Stimulated activated CD4-positive, alpha-beta T cell treated with anti-CD3 and anti-CD28 coated beads, Interleukin-4, amount 100 ng/mL, for 48 hours (primary cell): ENCODE measurements at regions not wholly inside any gene's neighbourhood (a gene's known extent, or its start where the extent isn't known, plus 50 kb on each side); places are given as distances from the start of the nearest gene placed in this dataset.

Experiments used
- DNase-seq, 2 donors: peaks; one replicate each; pipeline ENCODE4 v3.0.0-alpha.2; 2020; ENCODE audit warnings: low read depth in 2 of 2

GRCh38 chr20:39876976-39877635 is 811.9 kb downstream of the MAFB start:
- DNase-seq: no peak

DNA sequence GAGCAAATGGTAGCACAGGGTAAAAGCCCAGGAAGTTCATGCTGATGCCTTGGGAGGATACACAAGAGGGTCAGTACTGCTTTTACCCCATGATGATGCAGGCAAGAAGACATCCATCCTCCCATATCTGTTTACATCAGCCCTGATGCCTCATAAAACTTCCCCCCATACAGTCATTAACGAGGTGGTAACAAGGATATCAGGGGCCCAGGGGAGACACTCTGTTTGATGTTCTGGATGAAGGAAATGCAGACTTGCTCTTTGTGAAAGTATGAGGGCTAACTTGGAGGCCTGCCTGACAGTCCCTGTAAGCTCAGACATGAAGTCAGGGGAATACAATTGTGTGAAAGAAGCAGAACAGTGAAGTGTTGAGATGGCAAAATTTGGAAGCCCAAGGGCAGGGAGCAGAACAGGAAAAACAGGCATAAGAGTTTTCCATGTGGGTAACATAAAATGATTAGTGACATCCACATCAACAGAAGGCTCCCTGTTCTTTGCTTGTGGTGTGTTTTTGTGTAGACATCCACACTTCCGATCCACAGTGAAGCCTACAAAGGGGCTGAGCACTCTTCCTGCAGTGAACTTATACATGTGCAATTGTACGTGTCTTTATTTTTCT is 813.4 kb downstream of the MAFB start:
- no peak for DNase-seq

DNA sequence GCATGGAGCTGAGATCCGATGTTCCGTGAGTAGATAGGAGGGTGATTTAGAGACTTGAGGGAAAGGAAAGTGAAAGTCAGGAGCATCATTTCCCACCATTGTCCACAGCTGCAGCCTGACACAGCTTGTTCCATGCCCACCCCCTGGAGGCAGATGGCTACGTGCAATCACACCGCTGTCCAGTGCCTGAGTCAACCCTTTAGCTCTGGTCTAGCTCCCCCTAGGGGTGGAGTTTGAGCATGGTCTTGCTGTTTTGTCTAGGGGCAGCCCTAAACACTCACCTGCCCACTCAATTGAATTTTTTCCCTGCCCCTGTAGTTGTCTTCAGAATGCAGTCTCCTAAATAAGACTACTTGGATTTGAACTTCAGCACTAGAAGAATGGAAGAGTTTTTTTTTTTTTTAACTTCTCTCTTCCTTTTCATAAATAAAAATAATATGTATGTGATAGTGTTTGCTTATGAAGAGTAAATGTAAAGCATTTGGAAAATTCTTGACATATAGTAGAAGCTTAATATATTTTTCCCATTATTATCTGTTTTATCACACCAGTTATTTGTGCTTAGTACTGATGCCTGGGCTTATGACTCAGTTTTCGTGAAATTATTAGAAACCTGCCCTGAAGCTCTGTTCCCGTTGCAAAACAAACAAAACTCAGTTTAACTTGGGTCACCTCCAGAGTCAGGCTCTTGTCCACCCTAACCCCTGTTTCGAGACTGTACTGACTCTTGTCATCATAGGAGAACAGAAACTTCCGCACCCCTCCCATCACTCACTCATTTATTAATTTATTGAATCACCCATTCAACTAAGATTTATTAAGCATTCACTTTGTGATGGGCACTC is 814.8 kb downstream of the MAFB start:
- DNase-seq: peak in 1 of 2 donors; percentile 24

- no peak for DNase-seq
These were observed 815.8 kb downstream of the MAFB start for GRCh38 chr20:39873286-39873685.

GRCh38 chr20:39871013-39871412 is 818.0 kb downstream of the MAFB start:
- DNase-seq: no peak

- DNase-seq: no peak
These were observed 823.6 kb downstream of the MAFB start for GRCh38 chr20:39865446-39865845.

DNA sequence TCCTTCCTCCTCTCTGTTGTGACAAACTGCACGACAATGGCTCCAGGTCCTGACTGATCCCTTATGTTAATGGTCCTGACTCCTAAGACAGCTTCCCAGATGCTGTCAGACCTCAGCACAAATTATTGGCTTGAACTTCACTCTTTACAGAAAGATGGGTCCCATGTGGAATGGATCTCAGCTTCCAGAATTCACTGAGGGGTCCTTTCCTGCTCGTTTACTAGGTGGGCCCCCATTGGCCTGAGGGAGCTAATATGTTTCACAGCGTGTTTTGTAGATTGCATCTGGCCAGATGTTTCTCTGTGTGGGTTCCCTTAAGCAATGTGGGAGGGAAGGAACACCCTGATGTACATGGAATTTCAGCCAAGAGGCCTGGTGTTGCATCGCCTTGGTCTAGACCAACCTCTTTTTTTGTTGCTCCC is 826.6 kb downstream of the MAFB start:
- DNase-seq: no peak

- no peak for DNase-seq
These were observed 827.7 kb downstream of the MAFB start for GRCh38 chr20:39861381-39861780.

DNA sequence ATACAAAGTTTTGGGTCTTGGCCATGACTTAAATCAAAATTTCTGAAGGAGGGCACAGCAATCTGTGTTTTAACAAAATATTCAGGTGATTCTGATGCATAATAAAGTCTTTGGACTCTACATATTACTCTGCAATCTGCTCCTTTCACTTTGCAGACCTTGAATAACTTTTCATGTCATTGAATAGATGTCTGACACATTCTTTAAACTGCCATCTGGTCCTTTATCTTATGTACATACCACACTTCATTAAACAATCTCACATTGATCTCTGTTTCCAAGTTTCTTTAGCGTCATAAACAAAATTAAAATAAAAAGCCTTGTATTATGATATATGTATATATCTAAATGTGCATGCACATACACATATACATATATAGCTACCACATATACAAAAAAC is 831.2 kb downstream of the MAFB start:
- no peak for DNase-seq

GRCh38 chr20:39857187-39857586 is 831.8 kb downstream of the MAFB start:
- no peak for DNase-seq

DNA sequence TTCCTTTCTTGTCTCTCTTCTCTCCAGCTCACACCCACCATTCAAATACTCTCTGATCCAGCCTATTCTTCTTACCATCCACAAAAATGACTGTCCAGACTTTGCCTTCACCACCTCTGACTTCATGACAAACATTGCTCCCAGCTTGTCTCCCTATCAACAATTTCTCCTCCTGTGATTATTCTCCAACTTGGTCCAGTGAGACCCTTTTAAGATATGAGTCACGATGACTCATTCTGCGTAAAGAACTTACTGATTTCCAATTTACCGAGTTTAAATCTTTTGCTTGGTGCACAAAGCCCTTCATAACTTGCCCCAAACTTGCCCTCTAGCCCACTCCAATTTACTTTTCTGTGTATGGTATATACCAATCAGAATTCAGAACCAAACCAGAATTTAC is 833.2 kb downstream of the MAFB start:
- DNase-seq: no peak

- DNase-seq: no peak
These were observed 834.0 kb downstream of the MAFB start for GRCh38 chr20:39855056-39855455.

GRCh38 chr20:39853636-39854035 is 835.4 kb downstream of the MAFB start:
- no peak for DNase-seq

DNA sequence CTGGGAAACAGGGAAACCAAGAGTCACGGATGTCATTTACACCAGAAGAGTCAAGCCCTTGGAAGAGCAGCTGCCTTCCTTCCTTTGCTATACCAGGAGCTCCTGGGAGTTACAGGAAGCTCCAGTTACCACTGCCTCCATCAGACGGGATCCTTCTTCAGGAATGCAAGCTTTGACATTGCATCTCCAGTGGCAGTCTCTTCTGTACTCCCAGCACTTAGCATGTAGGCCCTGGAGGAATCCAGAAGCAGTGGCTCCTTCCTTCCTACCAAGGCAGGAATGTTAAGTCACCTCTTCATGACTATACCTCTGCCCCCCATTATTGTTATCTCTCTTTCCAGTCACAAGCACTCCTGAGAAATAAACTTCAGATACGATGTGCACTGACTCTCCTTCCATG is 836.0 kb downstream of the MAFB start:
- DNase-seq: no peak

DNA sequence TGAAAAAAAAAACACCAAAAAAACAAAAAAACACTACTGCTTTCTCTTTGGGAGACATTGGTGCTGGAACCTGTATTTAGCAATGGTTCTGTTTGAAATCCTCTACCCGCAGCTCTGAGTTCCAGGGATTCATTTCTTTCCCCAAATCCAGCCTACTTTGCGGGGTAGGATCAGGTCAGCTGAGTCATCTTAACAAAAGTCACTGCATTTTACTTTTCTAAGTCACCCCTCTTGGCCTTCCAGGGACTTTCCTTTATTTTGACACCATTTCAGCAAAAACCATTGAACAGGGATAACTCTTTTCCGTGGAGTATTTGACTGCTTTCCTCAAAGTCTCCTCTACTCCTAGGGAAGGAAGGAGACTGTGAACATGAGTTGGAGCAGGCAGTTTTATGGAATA is 837.6 kb downstream of the MAFB start:
- no peak for DNase-seq

GRCh38 chr20:39850821-39851330 is 838.2 kb downstream of the MAFB start:
- no peak for DNase-seq

- no peak for DNase-seq
These were observed 838.8 kb downstream of the MAFB start for GRCh38 chr20:39850246-39850645.

DNA sequence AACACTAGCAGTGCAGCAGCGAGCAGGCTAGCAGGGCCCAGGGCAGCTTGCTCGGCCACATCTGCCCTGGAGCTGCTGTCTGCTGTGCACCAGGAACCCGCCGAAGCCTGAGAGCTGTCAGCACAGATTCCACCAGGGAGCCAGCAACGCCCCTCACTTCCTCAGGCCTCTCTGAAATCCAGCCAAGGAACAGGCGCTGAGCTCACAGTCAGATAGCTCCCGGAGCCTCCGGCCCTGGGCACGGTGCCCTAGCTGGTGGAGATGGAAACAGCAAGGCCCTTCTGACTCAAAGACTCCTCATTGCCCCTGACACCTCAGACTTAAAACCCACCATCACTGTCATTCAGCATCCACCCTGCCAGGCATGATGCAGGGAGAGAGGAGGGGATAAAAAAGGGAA is 839.4 kb downstream of the MAFB start:
- DNase-seq: no peak

- DNase-seq: no peak
These were observed 839.9 kb downstream of the MAFB start for GRCh38 chr20:39849171-39849570.

DNA sequence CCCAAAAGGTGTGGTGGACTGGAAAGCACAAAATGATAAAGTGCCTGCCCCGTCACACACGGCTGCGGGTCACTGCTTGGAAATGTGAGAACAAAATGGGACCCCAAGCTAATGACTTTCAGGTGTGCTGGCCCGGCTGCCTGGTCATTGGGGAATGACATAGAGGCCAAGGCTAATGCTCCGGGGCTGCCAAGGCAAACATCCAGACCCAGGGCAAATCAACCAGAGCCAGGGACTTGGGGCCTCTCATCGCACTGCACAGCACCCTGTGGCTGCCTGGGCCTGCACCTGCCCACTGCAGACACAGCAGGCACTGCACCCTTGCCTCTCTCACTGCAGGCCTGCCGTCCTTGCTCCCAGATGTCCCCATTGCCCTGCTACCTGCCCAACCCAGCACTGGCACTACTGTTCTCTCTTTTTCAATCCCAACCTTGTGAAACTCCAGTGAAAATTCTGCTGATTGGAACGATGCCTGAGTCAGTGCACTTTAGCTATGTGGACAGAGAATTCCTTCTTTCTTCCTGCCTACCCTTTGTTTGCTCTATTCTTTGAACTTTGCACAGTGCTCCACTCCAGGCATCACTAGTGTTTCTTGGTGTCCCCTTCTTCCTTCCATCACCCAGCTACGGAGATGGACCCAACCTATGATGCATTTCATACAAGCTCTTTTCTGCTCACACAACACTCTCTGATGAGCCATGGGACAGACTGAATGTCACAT is 849.5 kb downstream of the MAFB start:
- DNase-seq: no peak

DNA sequence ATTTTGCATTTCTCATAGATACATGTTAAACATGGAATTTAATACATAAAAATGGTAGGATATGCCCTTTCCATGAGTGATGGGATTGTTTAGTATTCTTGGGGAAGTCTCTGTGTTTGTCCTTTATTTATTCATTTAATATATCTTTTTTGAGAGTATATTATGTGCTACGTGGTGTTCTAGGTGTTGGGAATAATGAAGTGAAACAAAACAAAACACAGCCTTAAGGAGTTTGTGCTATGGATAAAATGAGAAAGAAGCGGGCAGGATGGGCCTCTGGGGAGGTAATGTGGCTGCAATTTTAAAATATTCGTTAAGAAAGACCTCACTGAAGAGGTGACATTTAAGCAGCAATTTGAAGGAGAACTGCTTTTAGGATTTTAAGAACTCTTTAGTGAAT is 851.5 kb downstream of the MAFB start:
- DNase-seq: no peak
